ENCODE measurements at regions not wholly inside any gene's neighbourhood (a gene's known extent, or its start where the extent isn't known, plus 50 kb on each side); places are given as distances from the start of the nearest gene placed in this dataset.

DNA sequence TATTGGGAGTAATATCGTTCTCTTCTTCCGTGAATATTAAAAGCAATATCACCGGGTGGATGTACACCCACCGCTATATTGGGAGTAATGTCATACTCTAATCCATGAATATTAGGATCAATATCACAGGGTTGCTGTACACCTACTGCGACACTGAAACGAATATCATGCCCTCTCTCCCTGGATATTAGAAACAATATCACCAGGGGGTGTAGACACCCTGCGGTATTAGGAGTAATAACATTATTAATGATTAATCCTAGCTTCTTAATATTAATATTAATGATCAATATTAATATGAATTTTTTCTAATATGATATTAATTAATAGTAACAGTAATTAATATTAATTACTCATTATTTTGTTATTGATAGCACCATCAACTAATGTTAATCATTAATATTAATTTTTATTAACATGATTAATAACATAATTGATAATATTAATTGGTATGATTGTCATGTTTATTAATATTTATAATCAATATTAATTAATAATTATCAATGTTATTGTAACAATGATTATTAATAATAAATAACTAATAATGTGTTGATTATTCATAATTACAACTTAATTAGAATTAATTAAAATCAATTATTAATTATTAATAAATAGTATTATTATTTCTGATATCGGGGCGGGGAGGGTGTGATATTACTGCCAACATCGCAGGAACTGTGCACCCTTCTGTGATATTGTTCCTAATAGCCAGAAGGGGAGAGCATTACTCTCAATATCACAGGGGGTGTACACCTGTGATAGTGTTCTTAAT lies 121.3 kb upstream of the C1GALT1 start:
- no peak for DNase-seq

- no peak for DNase-seq
These were observed 104.4 kb upstream of the C1GALT1 start for GRCh38 chr7:7077945-7078344.

DNA sequence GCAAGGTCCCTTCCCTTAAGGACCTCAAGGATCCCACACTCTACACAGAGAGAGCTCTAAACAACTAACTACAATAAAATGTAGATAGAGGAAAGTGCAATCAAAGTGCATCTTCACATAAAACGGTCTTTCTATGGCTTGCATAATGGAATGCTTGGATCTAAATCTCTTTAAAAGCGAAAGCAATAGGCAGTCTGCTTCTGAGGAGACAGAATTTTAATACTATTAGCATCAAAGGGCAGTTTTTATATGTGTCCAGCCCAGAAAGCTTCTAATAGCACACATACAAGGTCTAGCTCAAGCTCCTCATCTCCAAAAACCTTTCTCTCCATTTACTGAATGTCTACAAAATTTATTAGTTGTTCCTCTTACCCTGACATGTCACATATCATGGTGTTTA lies 101.5 kb upstream of the C1GALT1 start:
- DNase-seq = no peak

GRCh38 chr7:7090460-7090859 lies 91.9 kb upstream of the C1GALT1 start:
- no peak for DNase-seq

DNA sequence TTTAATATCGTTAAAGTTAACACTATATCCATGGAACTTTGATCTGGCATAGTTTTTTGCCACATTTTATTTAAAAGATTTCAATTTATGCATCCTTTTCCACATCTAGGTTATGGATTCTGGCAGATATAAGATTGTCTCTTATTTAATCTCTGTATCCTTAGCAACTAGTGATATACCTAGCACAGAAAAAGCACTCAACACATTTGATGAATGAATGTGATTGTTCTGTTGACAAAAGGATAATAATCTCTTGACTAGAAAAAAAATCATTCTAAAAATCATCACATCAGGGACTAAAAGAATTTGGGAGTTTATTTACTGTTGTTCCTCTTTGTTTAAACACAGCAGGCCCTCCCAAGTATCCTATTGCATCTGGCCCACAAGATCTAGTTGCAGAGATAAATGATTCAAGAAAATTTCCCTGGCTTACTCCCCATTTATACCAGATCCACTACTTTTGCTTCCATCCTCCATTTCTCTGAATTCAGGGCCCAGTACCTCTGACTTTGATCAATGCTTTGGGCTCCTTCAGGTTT lies 84.0 kb upstream of the C1GALT1 start:
- no peak for DNase-seq

DNA sequence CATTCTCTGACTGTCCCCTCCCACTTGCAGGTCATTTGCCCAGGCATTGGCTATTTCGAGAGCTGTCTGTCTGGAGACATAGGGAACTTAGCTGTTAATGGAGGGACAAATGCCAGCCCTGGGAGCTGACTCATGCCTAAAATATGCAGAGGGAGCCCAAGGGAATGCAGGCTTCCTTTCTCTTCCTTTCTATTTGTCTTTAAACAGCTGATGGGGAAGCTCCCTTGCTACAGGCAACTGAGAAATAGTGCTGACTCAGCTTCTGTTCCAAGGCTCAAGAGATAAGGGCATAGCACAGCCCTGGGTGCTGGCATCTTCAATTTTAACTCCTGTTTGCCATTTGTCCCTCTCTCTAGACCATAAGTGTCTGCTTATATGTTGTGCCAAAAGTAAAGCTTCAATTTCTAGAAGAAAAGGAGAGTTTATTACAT lies 82.7 kb upstream of the C1GALT1 start:
- DNase-seq = peak; percentile 72

GRCh38 chr7:7100432-7100849 lies 81.9 kb upstream of the C1GALT1 start:
- DNase-seq = no peak

GRCh38 chr7:7102906-7103305 lies 79.4 kb upstream of the C1GALT1 start:
- DNase-seq = no peak

GRCh38 chr7:7103343-7104313 lies 78.7 kb upstream of the C1GALT1 start:
- peak; percentile 16 for DNase-seq

DNA sequence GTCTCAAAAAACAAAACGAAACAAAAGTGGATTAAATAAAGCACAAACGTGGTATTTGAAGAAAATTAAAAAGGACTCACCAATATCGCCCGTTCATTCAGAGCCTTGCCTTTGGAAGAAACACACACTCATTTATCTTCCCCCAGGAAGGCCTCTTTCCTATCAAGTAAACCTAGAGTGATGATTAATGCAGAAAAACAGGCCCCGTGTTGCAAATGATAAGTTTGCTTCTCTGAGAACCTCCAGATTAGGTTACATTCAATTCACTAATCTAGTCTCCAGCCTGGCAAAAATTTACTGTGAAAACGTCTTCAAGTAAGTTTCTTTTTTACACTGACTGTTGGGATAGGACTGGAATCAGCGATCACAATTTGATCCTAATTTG lies 78.0 kb upstream of the C1GALT1 start:
- DNase-seq = no peak

DNA sequence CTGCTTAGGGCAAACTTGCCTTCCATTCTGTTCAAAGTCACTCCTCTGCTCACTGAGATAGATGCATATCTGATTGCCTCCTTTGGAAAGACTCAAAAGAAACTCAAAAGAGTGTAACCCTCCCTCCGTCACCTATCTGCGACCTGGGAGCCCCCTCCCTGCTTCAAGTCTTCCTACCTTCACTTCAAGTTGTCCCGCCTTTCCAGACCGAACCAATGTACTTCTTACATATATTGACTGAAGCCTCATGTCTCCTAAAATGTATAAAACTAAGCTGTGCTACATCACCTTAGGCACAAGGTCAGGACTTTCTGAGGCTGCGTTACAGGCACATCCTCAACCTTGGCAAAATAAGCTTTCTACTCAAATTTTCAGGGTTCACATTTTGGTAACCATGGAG lies 77.4 kb upstream of the C1GALT1 start:
- DNase-seq = no peak

- DNase-seq = no peak
These were observed 76.4 kb upstream of the C1GALT1 start for GRCh38 chr7:7105800-7106582.

GRCh38 chr7:7108931-7109330 lies 73.4 kb upstream of the C1GALT1 start:
- no peak for DNase-seq

DNA sequence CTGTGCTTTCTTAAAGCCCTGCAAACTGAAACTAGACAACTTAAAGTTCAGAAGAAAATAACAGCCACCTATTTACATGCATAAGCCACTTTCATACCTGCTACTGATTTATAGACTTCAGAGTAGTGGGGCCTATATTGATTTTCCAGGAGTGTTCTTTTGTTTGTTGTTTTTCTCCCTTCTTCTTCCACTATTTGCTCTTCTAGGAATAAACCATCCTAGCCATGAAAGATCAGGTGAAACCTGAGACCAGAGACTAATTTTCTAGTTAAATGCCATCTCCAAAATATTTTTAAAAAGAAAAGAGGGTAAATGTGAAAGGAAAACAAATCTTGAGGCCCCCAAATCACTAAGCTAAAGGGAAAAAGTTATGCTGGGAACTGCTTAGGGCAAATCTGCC lies 72.4 kb upstream of the C1GALT1 start:
- no peak for DNase-seq

- DNase-seq = no peak
These were observed 71.6 kb upstream of the C1GALT1 start for GRCh38 chr7:7110706-7111105.

- DNase-seq = no peak
These were observed 69.5 kb upstream of the C1GALT1 start for GRCh38 chr7:7112868-7113267.

- no peak for DNase-seq
These were observed 67.6 kb upstream of the C1GALT1 start for GRCh38 chr7:7114575-7115291.

- DNase-seq = no peak
These were observed 64.3 kb upstream of the C1GALT1 start for GRCh38 chr7:7117935-7118586.

- no peak for DNase-seq
These were observed 63.5 kb upstream of the C1GALT1 start for GRCh38 chr7:7118822-7119221.

- DNase-seq = no peak
These were observed 62.6 kb upstream of the C1GALT1 start for GRCh38 chr7:7119729-7120128.

DNA sequence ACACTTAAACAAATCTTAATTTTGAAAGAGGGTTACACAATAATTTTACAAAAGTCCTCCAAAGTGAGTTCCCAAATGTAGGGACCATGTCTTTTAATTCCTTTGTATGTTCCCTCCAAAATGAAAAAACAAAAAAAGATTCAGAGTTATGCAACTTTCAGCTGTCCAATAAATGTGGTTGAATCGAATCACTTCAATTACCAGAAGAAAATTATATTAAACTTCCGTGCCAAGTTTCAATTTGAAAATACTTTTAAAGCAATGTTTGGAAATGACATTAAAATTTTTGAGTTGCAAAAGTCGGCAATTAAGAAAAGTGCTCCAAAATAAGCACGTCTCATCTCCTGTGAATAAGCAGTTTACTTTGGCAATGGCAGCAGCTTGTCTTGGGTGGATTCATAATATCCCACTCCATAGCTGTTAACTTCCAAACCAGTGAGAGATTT lies 60.3 kb upstream of the C1GALT1 start:
- DNase-seq = no peak

Data from skin of body (tissue), 1 donor.